ENCODE measurements at regions not wholly inside any gene's neighbourhood (a gene's known extent, or its start where the extent isn't known, plus 50 kb on each side); places are given as distances from the start of the nearest gene placed in this dataset.

- TF ChIP-seq, protein P1, sequence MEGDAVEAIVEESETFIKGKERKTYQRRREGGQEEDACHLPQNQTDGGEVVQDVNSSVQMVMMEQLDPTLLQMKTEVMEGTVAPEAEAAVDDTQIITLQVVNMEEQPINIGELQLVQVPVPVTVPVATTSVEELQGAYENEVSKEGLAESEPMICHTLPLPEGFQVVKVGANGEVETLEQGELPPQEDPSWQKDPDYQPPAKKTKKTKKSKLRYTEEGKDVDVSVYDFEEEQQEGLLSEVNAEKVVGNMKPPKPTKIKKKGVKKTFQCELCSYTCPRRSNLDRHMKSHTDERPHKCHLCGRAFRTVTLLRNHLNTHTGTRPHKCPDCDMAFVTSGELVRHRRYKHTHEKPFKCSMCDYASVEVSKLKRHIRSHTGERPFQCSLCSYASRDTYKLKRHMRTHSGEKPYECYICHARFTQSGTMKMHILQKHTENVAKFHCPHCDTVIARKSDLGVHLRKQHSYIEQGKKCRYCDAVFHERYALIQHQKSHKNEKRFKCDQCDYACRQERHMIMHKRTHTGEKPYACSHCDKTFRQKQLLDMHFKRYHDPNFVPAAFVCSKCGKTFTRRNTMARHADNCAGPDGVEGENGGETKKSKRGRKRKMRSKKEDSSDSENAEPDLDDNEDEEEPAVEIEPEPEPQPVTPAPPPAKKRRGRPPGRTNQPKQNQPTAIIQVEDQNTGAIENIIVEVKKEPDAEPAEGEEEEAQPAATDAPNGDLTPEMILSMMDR (IDR thresholded peaks at IDR 0.05): no peak
- CTCF ChIA-PET: no interaction called here
- ATAC-seq (ENCODE audit: low read depth) (no peak), DNase-seq (no peak)
- intact Hi-C loops (cut with micrococcal nuclease): no loop called here
- Mint-ChIP-seq H3K4me3 (no peak overlapping the region), H3K27ac (no peak overlapping the region), H3K36me3 (ENCODE audit: low read depth) (no peaks in the 10 kb centered on the region), H3K4me1 (no peaks in the 10 kb centered on the region), H3K9me3 (no peaks in the 10 kb centered on the region), H3K27me3 (no peaks in the 10 kb centered on the region)
- POLR2A ChIA-PET: no interaction called here
Measured at GRCh38 chr10:16297069-16297468, 139.7 kb upstream of the PTER start.

DNA sequence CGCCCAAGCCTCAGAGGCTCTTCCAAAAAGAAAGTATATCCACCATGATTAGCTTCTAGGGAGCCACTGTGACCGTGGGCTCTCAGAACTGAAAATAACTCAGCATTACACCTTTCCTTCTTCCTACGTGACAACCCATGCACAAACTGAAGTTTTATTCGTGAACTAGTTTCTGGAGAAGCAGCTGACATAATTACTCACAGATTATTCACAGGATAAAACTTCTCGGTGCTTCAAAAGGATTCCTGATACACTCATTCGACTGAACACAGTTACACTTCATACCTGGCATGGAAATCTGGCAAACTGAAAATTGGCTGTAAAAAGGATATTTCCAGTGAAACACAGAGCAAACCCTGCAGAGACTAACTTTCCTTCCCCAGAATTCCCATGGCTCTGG is 139.2 kb upstream of the PTER start:
- CTCF ChIA-PET: no interaction called here
- ATAC-seq (ENCODE audit: low read depth): no peak
- no peaks in the 10 kb centered on the region for H3K36me3 Mint-ChIP-seq (ENCODE audit: low read depth)

GRCh38 chr10:16304311-16304710 is 132.5 kb upstream of the PTER start:
- ChIA-PET CTCF (no interaction called here), POLR2A (no interaction called here)
- Mint-ChIP-seq H3K27me3 (peaks cover 3% of the 10 kb centered on the region), H3K27ac (no peak overlapping the region), H3K4me1 (no peaks in the 10 kb centered on the region), H3K4me3 (no peak overlapping the region), H3K36me3 (ENCODE audit: low read depth) (no peaks in the 10 kb centered on the region), H3K9me3 (peaks cover 5% of the 10 kb centered on the region)
- TF ChIP-seq, protein P1 (IDR thresholded peaks at IDR 0.05): no peak
- DNase-seq (no peak), ATAC-seq (ENCODE audit: low read depth) (no peak)
- intact Hi-C loops (cut with micrococcal nuclease): no loop called here

More for the DNA sequence above, 139.2 kb upstream of the PTER start:
- TF ChIP-seq, protein P1 (IDR thresholded peaks at IDR 0.05): no peak
- no peaks in the 10 kb centered on the region for H3K4me1 Mint-ChIP-seq
- no peak overlapping the region for H3K27ac Mint-ChIP-seq
- no peaks in the 10 kb centered on the region for H3K9me3 Mint-ChIP-seq
- POLR2A ChIA-PET: no interaction called here
- no peak for DNase-seq
- intact Hi-C loops (cut with micrococcal nuclease): no loop called here
- no peak overlapping the region for H3K4me3 Mint-ChIP-seq
- no peaks in the 10 kb centered on the region for H3K27me3 Mint-ChIP-seq

DNA sequence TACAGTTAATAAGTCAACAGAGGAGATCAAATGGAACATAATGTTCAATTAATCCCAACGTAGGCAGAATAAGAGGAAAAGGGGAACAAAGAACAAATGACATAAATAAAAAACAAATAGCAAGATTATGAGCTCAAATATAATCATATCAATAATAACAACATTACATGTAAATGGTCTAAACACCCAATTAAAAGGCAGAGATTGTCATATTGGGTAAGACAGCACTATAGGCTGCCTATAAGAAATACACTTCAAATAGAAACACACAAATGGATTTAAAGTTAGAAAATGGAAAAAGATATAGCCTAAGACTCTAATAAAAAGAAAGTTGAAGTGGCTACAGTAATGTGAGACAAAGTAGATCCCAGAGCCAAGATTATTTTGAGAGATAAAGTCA is 126.4 kb upstream of the PTER start:
- no peak overlapping the region for H3K4me3 Mint-ChIP-seq
- POLR2A ChIA-PET: no interaction called here
- intact Hi-C loops (cut with micrococcal nuclease): no loop called here
- TF ChIP-seq, protein P1 (IDR thresholded peaks at IDR 0.05): no peak
- H3K36me3 Mint-ChIP-seq (ENCODE audit: low read depth): no peaks in the 10 kb centered on the region
- ATAC-seq (ENCODE audit: low read depth): no peak
- CTCF ChIA-PET: no interaction called here
- H3K9me3 Mint-ChIP-seq: peaks cover 13% of the 10 kb centered on the region
- H3K4me1 Mint-ChIP-seq: no peaks in the 10 kb centered on the region
- no peak for DNase-seq
- H3K27me3 Mint-ChIP-seq: no peaks in the 10 kb centered on the region
- no peak overlapping the region for H3K27ac Mint-ChIP-seq

DNA sequence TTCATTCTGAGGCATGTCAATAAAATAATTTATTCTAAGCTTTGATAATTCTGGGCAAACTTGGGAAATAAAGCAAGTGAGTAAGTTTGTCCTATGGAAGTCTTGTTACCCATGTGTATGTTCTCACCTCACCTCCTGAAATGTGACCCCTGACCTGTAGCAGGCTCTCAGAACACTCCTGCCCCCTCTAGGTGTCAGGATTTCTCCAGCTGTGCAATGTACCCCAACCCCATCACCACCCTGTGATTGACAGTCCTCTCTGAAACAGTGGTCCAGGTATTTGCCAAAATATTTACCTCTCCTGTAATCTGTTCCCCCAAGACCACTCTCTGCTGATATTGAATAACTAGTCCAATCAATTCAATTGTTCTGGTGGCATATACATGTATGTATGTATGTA is 122.6 kb upstream of the PTER start:
- no peaks in the 10 kb centered on the region for H3K4me1 Mint-ChIP-seq
- H3K27me3 Mint-ChIP-seq: no peaks in the 10 kb centered on the region
- ATAC-seq (ENCODE audit: low read depth) (no peak), DNase-seq (no peak)
- no peaks in the 10 kb centered on the region for H3K36me3 Mint-ChIP-seq (ENCODE audit: low read depth)
- CTCF ChIA-PET: no interaction called here
- no peak overlapping the region for H3K4me3 Mint-ChIP-seq
- TF ChIP-seq, protein P1 (IDR thresholded peaks at IDR 0.05): no peak
- no peak overlapping the region for H3K27ac Mint-ChIP-seq
- intact Hi-C loops (cut with micrococcal nuclease): no loop called here
- POLR2A ChIA-PET: no interaction called here
- peaks cover 11% of the 10 kb centered on the region for H3K9me3 Mint-ChIP-seq

All from activated B cell treated with CpG ODN at 0.5 μM for 24 hours (primary cell).